ENCODE measurements at regions not wholly inside any gene's neighbourhood (a gene's known extent, or its start where the extent isn't known, plus 50 kb on each side); places are given as distances from the start of the nearest gene placed in this dataset.

GRCh38 chr2:10221976-10222870 lies 80.5 kb upstream of the HPCAL1 start:
- TF ChIP-seq MAX (IDR thresholded peaks at IDR 0.05; ENCODE audit: low read depth, low read length), result no peak
- no peak for TF ChIP-seq POLR2A (IDR thresholded peaks at IDR 0.05; ENCODE audit: extremely low read depth, insufficient read length)
- TF ChIP-seq CTCF (IDR thresholded peaks at IDR 0.05; ENCODE audit: low read depth, low read length), result no peak
